K562 (cell line): ENCODE measurements at regions not wholly inside any gene's neighbourhood (a gene's known extent, or its start where the extent isn't known, plus 50 kb on each side); places are given as distances from the start of the nearest gene placed in this dataset.

Experiments
- ETV5 ChIP-seq: sonication (generic); formaldehyde crosslinking; IDR thresholded peaks from 2 replicates; pipeline ENCODE4 v1.4.0; 2020; ENCODE audit warnings: low read depth, mild to moderate bottlenecking, missing genetic modification reagents
- FIP1L1 ChIP-seq: fragments of 200-400 bp; formaldehyde crosslinking; IDR thresholded peaks from 2 replicates; pipeline ENCODE4 v1.6.1; 2018; ENCODE audit warnings: mild to moderate bottlenecking, low read depth, low read length; ENCODE audit not compliant: poor library complexity, severe bottlenecking
- FOXA1 ChIP-seq: fragments of 450-650 bp; IDR thresholded peaks from 2 replicates; pipeline ENCODE4 v1.6.1; 2016; ENCODE audit warnings: mild to moderate bottlenecking, borderline replicate concordance
- FOXK2 ChIP-seq, 2 experiments: fragments of 450-650 bp; IDR thresholded peaks in 1 of 2; conservative IDR thresholded peaks in 1 of 2; 2 replicates each; pipeline ENCODE4 v1.6.1; 2016; ENCODE audit warnings: low read depth in 2 of 2, mild to moderate bottlenecking in 1 of 2
- GATA2 ChIP-seq: sonication (generic); formaldehyde crosslinking; IDR thresholded peaks from 2 replicates; pipeline ENCODE4 v1.4.0; 2020; ENCODE audit warnings: mild to moderate bottlenecking, missing genetic modification reagents
- POLR2A ChIP-seq: fragments of 450-650 bp; conservative IDR thresholded peaks from 2 replicates; pipeline ENCODE4 v1.6.1; 2016
- POLR2AphosphoS2 ChIP-seq: IDR thresholded peaks from 2 replicates; pipeline ENCODE4 v1.6.1; 2012; ENCODE audit warnings: low read length, improper control_type of control experiment
- POLR2AphosphoS5 ChIP-seq: IDR thresholded peaks from 2 replicates; pipeline ENCODE4 v1.6.1; 2011; ENCODE audit warnings: mild to moderate bottlenecking, low read depth, low read length, moderate library complexity; ENCODE audit not compliant: control insufficient read depth, insufficient read depth
- SMARCE1 ChIP-seq: fragments of 450-650 bp; IDR thresholded peaks from 2 replicates; pipeline ENCODE4 v1.7.1; 2016; ENCODE audit warnings: mild to moderate bottlenecking
- ZBTB7A ChIP-seq: IDR thresholded peaks from 2 replicates; pipeline ENCODE4 v1.6.1; 2011; ENCODE audit warnings: low read depth, mild to moderate bottlenecking, low read length, moderate library complexity, borderline replicate concordance; ENCODE audit not compliant: control insufficient read depth
- ZNF239 ChIP-seq: fragments of 250-450 bp; sonication (Bioruptor Pico); IDR thresholded peaks from 2 replicates; pipeline ENCODE4 v1.4.0; 2020; ENCODE audit warnings: mild to moderate bottlenecking

DNA sequence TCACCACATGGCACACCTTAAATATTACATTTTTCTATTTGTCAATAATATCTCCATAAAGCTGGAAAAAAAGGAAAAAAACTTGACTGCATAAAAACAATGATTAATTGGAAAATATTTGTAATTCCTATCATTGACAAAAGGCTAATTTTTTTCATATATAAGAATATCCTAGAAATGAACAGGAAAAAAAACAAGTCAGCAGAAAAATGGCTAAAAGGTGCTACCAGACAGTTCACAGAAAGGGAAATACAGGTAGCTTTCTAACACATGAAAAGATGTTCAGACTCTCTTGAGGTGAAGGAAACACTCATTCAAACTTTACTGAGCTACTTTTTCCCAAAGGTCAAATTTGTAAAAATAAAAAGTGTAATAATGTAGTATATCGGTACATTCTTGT, 104.1 kb upstream of the SCAF8 start:
- no peak for TF ChIP-seq ZBTB7A
- no peak for TF ChIP-seq POLR2AphosphoS2
- TF ChIP-seq FIP1L1: no peak
- no peak for TF ChIP-seq FOXK2 (conservative IDR thresholded peaks at IDR 0.05 in 1 of 2, IDR thresholded peaks at IDR 0.05 in 1 of 2; ENCODE audit: low read depth in 2 of 2)
- no peak for TF ChIP-seq POLR2AphosphoS5
- TF ChIP-seq SMARCE1: no peak
- no peak for TF ChIP-seq ZNF239 (CRISPR knock-in tag)
- no peak for TF ChIP-seq POLR2A
- no peak for TF ChIP-seq GATA2 (CRISPR knock-in tag)
- TF ChIP-seq ETV5 (CRISPR knock-in tag): no peak
- no peak for TF ChIP-seq FOXA1
